Activated naive CD8-positive, alpha-beta T cell treated with anti-CD3 and anti-CD28 coated beads for 36 hours (primary cell): ENCODE measurements at regions not wholly inside any gene's neighbourhood (a gene's known extent, or its start where the extent isn't known, plus 50 kb on each side); places are given as distances from the start of the nearest gene placed in this dataset.
"Not testable (repeated sequence)": the region's sequence is repeated elsewhere in the genome, so short reads cannot be mapped to it uniquely, and the experiment has no call there.

ENCODE experiments used
- DNase-seq: peaks from one replicate; pipeline ENCODE4 v3.0.0; 2021
- H3K27ac Mint-ChIP-seq: one replicate; pipeline ENCODE4 v1.8.0; 2022; ENCODE audit warnings: mild to moderate bottlenecking, moderate library complexity, mixed read lengths
- H3K27me3 Mint-ChIP-seq: one replicate; pipeline ENCODE4 v1.8.0; 2022; ENCODE audit warnings: mild to moderate bottlenecking, mixed read lengths
- H3K36me3 Mint-ChIP-seq: one replicate; pipeline ENCODE4 v1.8.0; 2021; ENCODE audit warnings: mild to moderate bottlenecking, mixed read lengths
- H3K4me1 Mint-ChIP-seq: one replicate; pipeline ENCODE4 v1.8.0; 2021; ENCODE audit warnings: mixed read lengths
- H3K4me3 Mint-ChIP-seq: one replicate; pipeline ENCODE4 v1.8.0; 2022; ENCODE audit warnings: mild to moderate bottlenecking, moderate library complexity, mixed read lengths
- H3K9me3 Mint-ChIP-seq: one replicate; pipeline ENCODE4 v1.8.0; 2022; ENCODE audit warnings: mixed read lengths

DNA sequence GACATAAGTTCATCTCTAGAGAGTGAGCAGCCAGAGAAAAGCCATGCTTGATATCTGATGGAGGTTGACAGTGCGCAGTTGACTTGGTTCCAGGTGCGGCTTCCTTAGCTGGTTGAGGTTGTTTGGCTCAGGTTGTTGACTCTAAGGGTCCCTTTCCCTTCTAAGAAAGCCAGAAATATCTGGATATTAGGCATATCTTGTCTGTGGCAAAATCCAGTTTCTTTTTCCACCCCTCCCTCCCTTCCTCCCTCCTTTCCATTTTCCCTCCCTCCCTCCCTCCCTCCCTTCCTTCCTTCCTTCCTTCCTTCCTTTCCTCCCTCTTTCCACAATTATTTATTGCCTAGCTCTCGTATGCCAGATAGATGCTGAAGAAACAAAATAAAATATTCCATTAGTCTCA lies 82.6 kb upstream of the TNP1 start:
- H3K36me3 Mint-ChIP-seq = no peaks in the 10 kb centered on the region
- H3K9me3 Mint-ChIP-seq = peaks cover 7% of the 10 kb centered on the region
- peaks cover 22% of the 10 kb centered on the region for H3K27me3 Mint-ChIP-seq
- DNase-seq = no peak
- H3K27ac Mint-ChIP-seq = no peak overlapping the region
- H3K4me1 Mint-ChIP-seq = no peaks in the 10 kb centered on the region
- no peak overlapping the region for H3K4me3 Mint-ChIP-seq

DNA sequence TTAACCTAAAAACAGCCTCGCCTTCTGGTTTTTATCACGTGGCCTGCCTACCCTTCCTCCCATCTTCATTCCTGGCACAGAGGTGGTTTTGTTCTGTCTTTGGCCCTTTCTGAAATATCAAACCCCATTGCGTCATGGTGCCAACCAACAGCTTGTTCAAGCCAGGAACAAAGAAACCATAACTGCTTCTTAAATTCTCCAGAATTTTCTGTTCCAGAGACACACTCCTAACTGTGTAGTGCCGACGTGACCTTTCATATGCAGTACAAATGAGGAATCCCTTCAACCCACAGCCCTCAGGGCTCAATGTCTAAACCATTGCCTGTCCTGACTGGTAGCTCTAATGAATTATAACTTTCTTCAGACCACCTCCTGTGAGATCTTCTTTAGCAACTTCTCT lies 82.2 kb upstream of the TNP1 start:
- H3K9me3 Mint-ChIP-seq = peaks cover 7% of the 10 kb centered on the region

DNA sequence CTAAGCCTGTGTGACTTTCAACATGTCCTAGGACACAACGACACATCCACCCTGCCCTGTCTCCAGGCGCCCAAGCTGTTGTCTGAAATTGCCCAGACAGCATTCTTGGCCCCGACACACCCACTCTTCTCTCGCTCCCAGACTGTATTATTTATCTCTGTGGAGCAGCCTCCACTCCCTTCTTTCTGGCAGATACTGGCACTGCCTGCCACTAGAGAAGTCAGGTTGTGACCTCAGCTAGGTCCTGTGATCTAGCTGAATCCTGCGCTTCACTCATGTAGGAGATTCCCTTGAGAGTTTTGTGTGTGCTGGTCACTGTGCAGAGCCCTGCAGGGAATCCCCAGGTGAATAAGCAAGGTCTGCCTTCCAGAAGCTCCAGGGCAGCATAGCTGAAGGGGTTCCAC lies 77.1 kb upstream of the TNP1 start:
- peaks cover 14% of the 10 kb centered on the region for H3K27me3 Mint-ChIP-seq
- H3K4me1 Mint-ChIP-seq = no peaks in the 10 kb centered on the region
- H3K27ac Mint-ChIP-seq = no peak overlapping the region
- H3K36me3 Mint-ChIP-seq = no peaks in the 10 kb centered on the region
- H3K4me3 Mint-ChIP-seq = no peak overlapping the region
- H3K9me3 Mint-ChIP-seq = peaks cover 7% of the 10 kb centered on the region
- DNase-seq = no peak

More for the DNA sequence above, 82.2 kb upstream of the TNP1 start:
- Mint-ChIP-seq H3K27me3 (peaks cover 22% of the 10 kb centered on the region), H3K4me3 (no peak overlapping the region), H3K27ac (no peak overlapping the region), H3K4me1 (no peaks in the 10 kb centered on the region), H3K36me3 (no peaks in the 10 kb centered on the region)
- DNase-seq = no peak

DNA sequence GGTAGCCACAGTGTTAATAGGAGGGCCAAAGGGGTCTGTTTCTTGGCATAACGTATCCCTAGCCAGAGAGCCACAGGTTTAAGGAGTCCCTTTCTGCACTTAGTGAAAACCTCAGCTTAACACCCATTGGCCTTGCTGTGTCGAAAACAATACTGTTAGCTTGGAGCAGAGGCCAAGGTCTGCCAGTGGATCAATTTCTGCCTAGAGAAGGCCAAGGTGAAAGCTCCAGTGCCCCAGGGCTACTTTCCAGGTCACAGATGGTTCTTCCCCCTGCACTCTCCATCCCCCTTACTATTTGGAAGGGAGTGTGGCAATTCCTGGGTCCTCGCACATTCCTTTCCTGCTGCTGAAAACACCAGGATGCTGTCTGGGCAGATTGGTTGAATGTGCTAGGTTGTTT lies 74.8 kb upstream of the TNP1 start:
- no peak for DNase-seq
- H3K4me3 Mint-ChIP-seq = no peak overlapping the region
- H3K4me1 Mint-ChIP-seq = no peaks in the 10 kb centered on the region
- no peaks in the 10 kb centered on the region for H3K36me3 Mint-ChIP-seq
- peaks cover 2% of the 10 kb centered on the region for H3K9me3 Mint-ChIP-seq
- no peak overlapping the region for H3K27ac Mint-ChIP-seq
- H3K27me3 Mint-ChIP-seq = no peaks in the 10 kb centered on the region

DNA sequence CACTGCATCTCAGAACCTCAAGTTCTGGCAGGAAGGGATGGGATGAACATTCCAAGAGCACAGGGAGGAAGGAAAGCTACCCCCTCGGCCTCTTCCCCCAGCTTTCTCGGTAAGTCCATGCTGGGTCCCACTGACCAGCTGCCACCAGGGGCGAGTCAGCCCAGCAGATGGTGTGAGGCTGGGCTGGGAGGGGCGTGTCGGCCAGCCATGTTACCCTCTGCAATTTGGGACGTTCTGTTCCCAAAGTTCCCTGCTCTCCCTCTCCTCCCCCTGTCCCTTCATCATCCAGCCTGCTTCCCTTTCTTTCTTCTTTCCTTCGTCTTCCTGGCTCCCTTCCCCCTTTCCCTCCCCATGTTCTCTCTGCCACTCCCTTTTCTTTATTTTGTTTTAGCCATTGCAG lies 74.3 kb upstream of the TNP1 start:
- Mint-ChIP-seq H3K27me3 (peaks cover 4% of the 10 kb centered on the region), H3K27ac (no peak overlapping the region), H3K4me3 (no peak overlapping the region), H3K9me3 (peaks cover 2% of the 10 kb centered on the region), H3K4me1 (no peaks in the 10 kb centered on the region), H3K36me3 (no peaks in the 10 kb centered on the region)
- DNase-seq = no peak

DNA sequence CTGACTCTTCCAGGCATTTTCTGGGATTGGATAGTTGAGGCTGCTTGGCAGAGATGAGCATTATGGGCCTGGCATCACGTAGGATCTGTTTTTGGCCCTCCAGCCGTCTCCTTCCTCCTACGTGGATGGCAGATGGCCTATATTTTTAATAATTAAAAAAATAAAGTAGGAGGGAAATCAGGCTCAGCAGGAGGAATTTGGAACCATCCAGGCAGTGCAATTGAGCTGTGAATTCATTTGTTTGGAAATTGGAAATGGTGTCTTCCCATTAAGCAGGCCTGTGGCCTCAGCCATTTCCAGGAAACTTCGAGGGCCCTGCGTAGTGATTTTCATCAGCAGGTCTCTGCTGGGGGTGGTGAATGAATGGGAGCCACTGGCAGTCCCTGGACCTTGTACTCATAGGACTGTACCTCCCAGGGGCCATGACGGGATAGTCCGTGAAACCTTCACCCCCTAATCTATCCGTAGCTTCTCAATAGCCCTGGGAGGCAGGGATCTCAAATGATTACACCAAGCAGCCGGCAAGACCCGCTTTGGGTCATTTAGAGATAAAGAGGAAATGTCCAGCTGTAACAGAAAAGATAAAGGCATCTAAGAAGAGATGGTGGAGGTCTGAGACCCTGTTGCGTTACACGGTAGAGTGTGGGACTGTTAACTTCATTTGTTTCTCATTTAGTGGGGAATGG lies 73.1 kb upstream of the TNP1 start:
- Mint-ChIP-seq H3K4me3 (no peak overlapping the region), H3K36me3 (no peaks in the 10 kb centered on the region), H3K4me1 (no peaks in the 10 kb centered on the region), H3K27ac (no peak overlapping the region), H3K27me3 (peaks cover 4% of the 10 kb centered on the region), H3K9me3 (peaks cover 2% of the 10 kb centered on the region)
- DNase-seq = no peak

DNA sequence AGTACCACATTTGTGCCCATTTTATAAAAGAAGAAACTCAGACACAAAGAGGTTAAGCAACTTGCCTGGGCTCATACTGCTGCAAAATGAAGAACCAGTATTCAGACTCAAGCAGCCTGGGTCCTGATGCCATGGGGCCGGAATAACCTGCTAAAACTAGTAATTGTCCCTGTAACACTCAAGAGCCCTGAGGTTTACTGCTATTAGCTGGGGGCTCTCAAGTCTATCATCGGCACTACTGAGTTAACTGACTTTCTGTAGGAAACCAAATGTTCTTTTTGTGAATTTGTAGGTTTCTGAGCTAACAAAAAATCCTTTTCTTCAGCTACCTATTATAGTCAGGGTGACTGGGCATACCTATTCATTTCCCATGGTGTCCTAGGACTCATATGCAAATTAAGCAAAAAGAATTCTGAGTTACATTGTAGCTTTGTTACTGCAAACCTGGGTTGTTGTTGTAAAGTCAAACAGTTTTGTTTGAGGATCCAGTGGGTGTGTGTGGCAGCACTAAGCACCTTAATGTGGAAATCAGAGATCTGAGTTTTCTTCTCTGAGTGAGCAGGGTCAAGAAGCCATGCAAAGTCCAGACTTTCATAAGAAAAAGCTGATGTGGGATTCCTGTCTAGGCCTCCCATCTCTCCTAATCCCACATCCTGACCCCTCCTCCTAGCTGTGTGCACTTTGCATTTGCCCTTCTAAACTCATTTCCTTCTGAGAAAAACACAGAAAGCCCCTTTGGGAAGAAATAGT lies 72.4 kb upstream of the TNP1 start:
- no peak for DNase-seq
- Mint-ChIP-seq H3K27ac (no peak overlapping the region), H3K36me3 (no peaks in the 10 kb centered on the region), H3K4me3 (no peak overlapping the region), H3K4me1 (peaks cover 2% of the 10 kb centered on the region), H3K9me3 (peaks cover 2% of the 10 kb centered on the region), H3K27me3 (peaks cover 4% of the 10 kb centered on the region)

DNA sequence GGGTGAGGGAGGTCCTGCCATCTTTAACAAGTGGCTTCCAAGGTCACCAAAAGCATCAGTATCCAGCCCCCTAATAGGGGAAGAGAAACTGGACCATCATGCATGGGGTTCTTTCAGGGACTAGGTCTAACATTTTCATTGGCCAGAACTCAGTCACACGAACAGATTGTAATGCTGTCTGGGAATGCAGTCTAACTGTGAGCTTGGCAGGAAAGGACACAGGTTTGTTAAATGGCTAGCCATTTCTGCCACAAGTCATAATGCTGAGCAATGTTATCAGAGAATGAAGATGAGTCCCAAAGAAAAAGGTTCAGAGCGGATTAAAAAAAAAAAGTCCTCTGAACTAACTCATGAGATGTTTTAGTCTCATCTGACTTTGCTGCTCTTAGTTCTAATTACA lies 70.9 kb upstream of the TNP1 start:
- peaks cover 2% of the 10 kb centered on the region for H3K4me1 Mint-ChIP-seq
- H3K4me3 Mint-ChIP-seq = no peak overlapping the region
- DNase-seq = no peak
- H3K27me3 Mint-ChIP-seq = peaks cover 4% of the 10 kb centered on the region
- peaks cover 2% of the 10 kb centered on the region for H3K9me3 Mint-ChIP-seq
- H3K36me3 Mint-ChIP-seq = no peaks in the 10 kb centered on the region
- no peak overlapping the region for H3K27ac Mint-ChIP-seq

DNA sequence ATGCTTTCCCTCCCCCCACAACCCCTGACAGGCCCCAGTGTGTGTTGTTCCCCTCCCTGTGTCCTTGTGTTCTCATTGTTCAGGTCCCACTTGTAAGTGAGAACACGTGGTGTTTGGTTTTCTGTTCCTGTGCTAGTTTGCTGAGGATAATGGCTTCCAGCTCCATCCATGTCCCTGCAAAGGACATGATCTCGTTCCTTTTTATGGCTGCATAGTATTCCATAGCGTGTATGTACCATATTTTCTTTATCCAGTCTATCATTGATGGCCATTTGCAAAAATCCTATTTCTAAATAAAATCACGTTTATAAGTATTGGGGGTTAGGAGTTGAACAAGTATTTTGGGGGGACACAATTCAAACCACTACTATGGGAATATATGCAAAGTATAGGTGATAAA lies 69.5 kb upstream of the TNP1 start:
- H3K9me3 Mint-ChIP-seq, H3K27ac Mint-ChIP-seq, H3K4me3 Mint-ChIP-seq, H3K4me1 Mint-ChIP-seq, H3K36me3 Mint-ChIP-seq, H3K27me3 Mint-ChIP-seq, DNase-seq: not testable (repeated sequence)

DNA sequence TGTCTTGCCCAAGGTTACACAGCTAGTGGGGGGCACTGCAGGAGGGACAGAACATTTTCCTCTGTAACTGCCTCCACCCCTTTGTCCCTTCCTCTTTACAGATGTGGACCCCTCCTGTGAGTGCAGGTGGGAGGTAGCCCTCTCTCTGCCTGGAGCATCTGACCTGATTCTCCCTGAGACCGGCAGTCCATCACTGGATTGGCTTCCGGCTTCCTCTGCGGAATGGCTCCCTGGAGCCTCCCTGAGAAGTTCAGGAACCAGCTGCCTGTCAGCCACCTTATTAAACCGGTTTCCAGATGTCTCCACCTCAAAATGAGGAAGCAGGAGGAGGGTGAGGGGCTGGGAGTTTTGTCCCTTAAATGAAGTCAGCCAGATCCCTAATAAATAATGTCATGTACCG lies 67.3 kb upstream of the TNP1 start:
- peaks cover 4% of the 10 kb centered on the region for H3K27me3 Mint-ChIP-seq
- H3K27ac Mint-ChIP-seq = no peak overlapping the region
- no peak overlapping the region for H3K4me3 Mint-ChIP-seq
- H3K4me1 Mint-ChIP-seq = peaks cover 2% of the 10 kb centered on the region
- peaks cover 2% of the 10 kb centered on the region for H3K9me3 Mint-ChIP-seq
- DNase-seq = no peak
- H3K36me3 Mint-ChIP-seq = no peaks in the 10 kb centered on the region

DNA sequence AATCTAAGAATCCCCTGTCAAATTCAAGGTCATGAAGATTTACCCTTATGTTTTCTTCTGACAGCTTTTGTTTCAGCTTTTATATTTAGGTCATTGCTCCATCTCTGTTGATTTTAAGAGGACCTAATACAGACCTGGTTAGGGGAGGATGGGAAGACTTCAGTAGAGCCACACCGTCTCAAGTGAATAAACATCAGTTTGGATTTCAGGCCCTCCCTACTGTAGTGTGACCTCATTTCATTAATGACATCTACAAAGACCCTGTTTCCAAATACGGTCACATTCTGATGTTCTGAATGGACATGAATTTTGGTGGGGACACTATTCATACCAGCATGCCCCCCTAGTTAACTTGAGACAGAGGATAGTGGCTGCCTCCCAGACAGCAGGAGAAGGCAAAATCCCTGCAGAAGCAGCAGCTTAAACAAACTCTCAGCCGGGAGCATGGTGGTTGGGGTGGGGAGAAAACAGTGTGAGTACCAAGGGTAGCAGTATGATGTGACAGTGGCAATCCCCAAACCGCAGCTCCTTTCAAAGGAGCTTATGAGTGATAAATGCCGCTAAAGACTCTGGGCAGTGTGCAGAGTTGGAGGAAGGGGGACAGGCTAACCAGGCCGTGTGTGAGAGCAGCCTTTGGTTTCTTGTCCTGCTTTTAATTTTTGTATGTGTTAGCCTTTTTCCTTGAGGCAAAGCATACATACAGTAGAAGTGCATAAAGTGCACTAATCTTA lies 65.9 kb upstream of the TNP1 start:
- peaks cover 2% of the 10 kb centered on the region for H3K9me3 Mint-ChIP-seq
- H3K27ac Mint-ChIP-seq = no peak overlapping the region
- H3K27me3 Mint-ChIP-seq = peaks cover 4% of the 10 kb centered on the region
- DNase-seq = no peak
- H3K4me1 Mint-ChIP-seq = peaks cover 2% of the 10 kb centered on the region
- H3K36me3 Mint-ChIP-seq = no peaks in the 10 kb centered on the region
- no peak overlapping the region for H3K4me3 Mint-ChIP-seq

DNA sequence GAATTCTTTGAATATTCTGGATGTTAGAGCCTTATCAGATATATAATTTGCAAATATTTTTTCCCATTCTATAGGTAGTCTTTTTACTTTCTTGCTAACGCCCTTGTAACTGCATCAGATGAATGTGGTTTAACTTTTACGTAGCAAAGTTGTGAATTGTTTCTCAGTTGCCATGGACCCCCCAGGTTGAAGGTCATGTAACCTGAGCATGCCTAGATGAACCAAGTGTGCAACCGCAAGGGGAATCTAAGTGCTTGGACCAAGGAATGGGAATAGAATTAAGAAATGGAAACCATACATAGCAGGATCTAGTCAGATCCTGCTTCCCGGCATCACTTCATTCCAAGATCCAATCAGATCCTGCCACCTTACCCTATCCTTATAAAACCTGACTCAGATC lies 65.1 kb upstream of the TNP1 start:
- H3K4me3 Mint-ChIP-seq = no peak overlapping the region
- no peak overlapping the region for H3K27ac Mint-ChIP-seq
- DNase-seq = no peak
- peaks cover 2% of the 10 kb centered on the region for H3K9me3 Mint-ChIP-seq
- no peaks in the 10 kb centered on the region for H3K36me3 Mint-ChIP-seq
- H3K4me1 Mint-ChIP-seq = peaks cover 2% of the 10 kb centered on the region
- peaks cover 4% of the 10 kb centered on the region for H3K27me3 Mint-ChIP-seq

DNA sequence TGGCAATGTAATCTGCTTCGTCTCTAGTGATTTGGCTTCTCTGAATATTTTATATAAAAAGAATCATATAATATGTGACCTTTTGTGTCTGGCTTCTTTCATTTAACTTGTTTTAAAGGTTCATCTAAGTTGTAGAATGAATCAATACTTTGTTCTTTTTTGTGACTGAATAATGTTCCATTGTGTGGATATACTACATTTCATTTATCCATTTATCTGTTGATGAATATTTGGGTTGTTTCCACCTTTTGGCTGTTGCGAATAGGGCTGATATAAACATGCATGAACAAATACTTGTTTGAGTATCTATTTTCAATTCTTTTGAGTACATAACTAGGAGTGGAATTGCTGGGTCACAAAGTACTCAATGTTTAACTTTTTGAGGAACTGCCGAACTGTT lies 63.8 kb upstream of the TNP1 start:
- no peak for DNase-seq
- H3K4me3 Mint-ChIP-seq = no peak overlapping the region
- no peak overlapping the region for H3K27ac Mint-ChIP-seq
- no peaks in the 10 kb centered on the region for H3K9me3 Mint-ChIP-seq
- H3K27me3 Mint-ChIP-seq = no peaks in the 10 kb centered on the region
- H3K4me1 Mint-ChIP-seq = peaks cover 2% of the 10 kb centered on the region
- H3K36me3 Mint-ChIP-seq = no peaks in the 10 kb centered on the region

DNA sequence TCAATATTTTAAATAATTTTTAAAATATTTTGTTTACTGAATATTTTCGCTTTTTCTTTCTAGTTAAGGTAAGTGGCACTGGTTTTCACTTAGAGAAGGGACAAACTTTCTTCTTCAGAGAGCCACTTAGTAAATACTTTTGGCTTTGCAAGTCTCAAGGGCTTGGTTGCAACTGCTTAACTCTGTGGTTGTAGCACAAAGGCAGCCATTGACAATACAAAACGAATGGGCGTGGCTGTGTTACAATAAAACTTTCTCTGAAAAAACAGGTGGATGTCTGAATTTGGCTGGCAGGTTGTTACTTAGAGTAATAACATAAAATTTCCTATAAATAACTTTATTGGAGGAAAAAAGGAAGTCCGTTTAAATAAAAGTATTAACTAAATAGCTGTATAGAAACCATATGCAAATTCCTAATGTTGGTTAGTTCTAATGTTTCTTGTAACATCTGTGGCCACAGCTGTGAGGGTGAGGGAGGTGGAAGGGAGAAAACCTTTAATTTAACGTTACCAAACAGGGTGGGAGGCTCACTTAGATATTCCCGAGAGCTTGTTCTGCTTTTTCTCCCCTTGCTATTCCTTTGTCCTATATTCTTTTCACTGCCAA lies 62.4 kb upstream of the TNP1 start:
- Mint-ChIP-seq H3K4me1 (no peaks in the 10 kb centered on the region), H3K27ac (no peak overlapping the region), H3K9me3 (no peaks in the 10 kb centered on the region), H3K27me3 (no peaks in the 10 kb centered on the region), H3K4me3 (no peak overlapping the region), H3K36me3 (no peaks in the 10 kb centered on the region)
- no peak for DNase-seq

DNA sequence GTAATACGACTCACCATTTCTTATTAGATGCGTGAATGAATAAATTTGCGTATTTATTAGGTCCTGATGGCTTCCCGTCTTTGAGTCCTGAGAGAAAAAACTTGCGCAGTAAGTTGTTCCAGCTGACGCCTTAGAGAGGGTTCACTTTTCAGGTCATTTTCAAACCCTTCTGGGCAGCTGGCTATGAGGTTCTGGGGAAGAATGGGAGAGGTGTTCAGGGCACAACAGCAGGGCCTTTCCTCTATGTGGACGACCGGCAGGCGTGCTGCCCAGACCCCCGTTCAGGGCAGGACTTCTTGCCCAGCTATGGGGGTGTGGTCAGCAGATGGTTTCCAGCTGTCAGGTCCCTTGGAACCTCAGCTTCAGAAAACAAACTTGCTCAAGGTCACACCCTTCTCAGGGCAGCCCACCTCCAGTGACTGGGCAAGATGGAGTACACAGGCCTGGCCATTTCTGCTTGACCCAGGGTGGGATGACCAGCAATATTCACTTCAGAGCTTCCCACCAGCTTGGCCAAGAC lies 61.1 kb upstream of the TNP1 start:
- Mint-ChIP-seq H3K4me3 (no peak overlapping the region), H3K27ac (no peak overlapping the region), H3K27me3 (no peaks in the 10 kb centered on the region), H3K4me1 (no peaks in the 10 kb centered on the region), H3K36me3 (no peaks in the 10 kb centered on the region), H3K9me3 (no peaks in the 10 kb centered on the region)
- DNase-seq = no peak
